NT2/D1 (cell line): ENCODE measurements at regions not wholly inside any gene's neighbourhood (a gene's known extent, or its start where the extent isn't known, plus 50 kb on each side); places are given as distances from the start of the nearest gene placed in this dataset.

Source experiments
- DNase-seq: peaks from one replicate; pipeline ENCODE4 v3.0.0-alpha.2; 2011; ENCODE audit warnings: low read depth, low spot score
- H3K27me3 ChIP-seq: 2 replicates; pipeline ENCODE4 v1.6.0; 2011; ENCODE audit warnings: mild to moderate bottlenecking; ENCODE audit not compliant: insufficient read length, insufficient read depth
- H3K36me3 ChIP-seq: 2 replicates; pipeline ENCODE4 v1.6.1; 2011; ENCODE audit warnings: mild to moderate bottlenecking, low read length, mixed read lengths; ENCODE audit not compliant: insufficient read depth, insufficient read length
- H3K4me1 ChIP-seq: 2 replicates; pipeline ENCODE4 v1.5.1; 2011; ENCODE audit not compliant: insufficient read depth, insufficient read length
- H3K4me3 ChIP-seq: 2 replicates; pipeline ENCODE4 v1.5.1; 2011; ENCODE audit warnings: low read depth; ENCODE audit not compliant: insufficient read length
- H3K9ac ChIP-seq: 2 replicates; pipeline ENCODE4 v1.6.0; 2011; ENCODE audit warnings: low read depth; ENCODE audit not compliant: insufficient read length
- H3K9me3 ChIP-seq: 2 replicates; pipeline ENCODE4 v1.5.1; 2011; ENCODE audit warnings: mild to moderate bottlenecking, low read length; ENCODE audit not compliant: insufficient read depth
- SUZ12 ChIP-seq: IDR thresholded peaks from 2 replicates; pipeline ENCODE4 v1.6.1; 2011; ENCODE audit not compliant: insufficient read length, insufficient read depth; ENCODE audit errors: extremely low read depth
- YY1 ChIP-seq: IDR thresholded peaks from 2 replicates; pipeline ENCODE4 v1.6.1; 2011; ENCODE audit not compliant: insufficient read length, insufficient read depth
- ZNF274 ChIP-seq: IDR thresholded peaks from 2 replicates; pipeline ENCODE4 v1.6.1; 2011; ENCODE audit warnings: mild to moderate bottlenecking, low read depth, low read length

GRCh38 chr1:170366980-170367379, 165.0 kb upstream of the GORAB start:
- Histone ChIP-seq H3K9me3 (no peaks in the 10 kb centered on the region), H3K4me3 (no peak overlapping the region), H3K9ac (no peak overlapping the region), H3K27me3 (no peaks in the 10 kb centered on the region), H3K4me1 (no peaks in the 10 kb centered on the region), H3K36me3 (no peaks in the 10 kb centered on the region)
- no peak for TF ChIP-seq ZNF274
- TF ChIP-seq YY1: no peak
- TF ChIP-seq SUZ12: no peak
- no peak for DNase-seq

- no peak overlapping the region for H3K9ac ChIP-seq
- no peaks in the 10 kb centered on the region for H3K27me3 ChIP-seq
- H3K4me1 ChIP-seq: no peaks in the 10 kb centered on the region
- no peaks in the 10 kb centered on the region for H3K36me3 ChIP-seq
- no peaks in the 10 kb centered on the region for H3K9me3 ChIP-seq
- DNase-seq: no peak
- H3K4me3 ChIP-seq: no peak overlapping the region
- TF ChIP-seq ZNF274 (no peak), SUZ12 (no peak), YY1 (no peak)
Observed at GRCh38 chr1:170367615-170368014, 164.4 kb upstream of the GORAB start.

GRCh38 chr1:170369000-170369399, 163.0 kb upstream of the GORAB start:
- no peak for TF ChIP-seq ZNF274
- no peaks in the 10 kb centered on the region for H3K4me1 ChIP-seq
- H3K36me3 ChIP-seq: no peaks in the 10 kb centered on the region
- no peaks in the 10 kb centered on the region for H3K9me3 ChIP-seq
- no peak for DNase-seq
- no peak overlapping the region for H3K4me3 ChIP-seq
- no peak overlapping the region for H3K9ac ChIP-seq
- no peaks in the 10 kb centered on the region for H3K27me3 ChIP-seq

- Histone ChIP-seq H3K9me3 (no peaks in the 10 kb centered on the region), H3K4me1 (no peaks in the 10 kb centered on the region), H3K9ac (no peak overlapping the region), H3K27me3 (no peaks in the 10 kb centered on the region), H3K36me3 (no peaks in the 10 kb centered on the region), H3K4me3 (no peak overlapping the region)
- DNase-seq: no peak
- no peak for TF ChIP-seq YY1
- no peak for TF ChIP-seq ZNF274
- TF ChIP-seq SUZ12: no peak
Observed at GRCh38 chr1:170369417-170369816, 162.5 kb upstream of the GORAB start.

GRCh38 chr1:170370087-170370486, 161.9 kb upstream of the GORAB start:
- H3K4me1 ChIP-seq: peaks cover 5% of the 10 kb centered on the region
- no peaks in the 10 kb centered on the region for H3K36me3 ChIP-seq
- no peak overlapping the region for H3K9ac ChIP-seq
- no peak for DNase-seq
- H3K9me3 ChIP-seq: no peaks in the 10 kb centered on the region
- no peak overlapping the region for H3K4me3 ChIP-seq
- no peaks in the 10 kb centered on the region for H3K27me3 ChIP-seq
- TF ChIP-seq SUZ12 (no peak), YY1 (no peak), ZNF274 (no peak)

GRCh38 chr1:170375082-170375723, 156.8 kb upstream of the GORAB start:
- H3K4me3 ChIP-seq: no peak overlapping the region
- H3K36me3 ChIP-seq: no peaks in the 10 kb centered on the region
- H3K4me1 ChIP-seq: peaks cover 5% of the 10 kb centered on the region
- H3K27me3 ChIP-seq: no peaks in the 10 kb centered on the region
- DNase-seq: peak; percentile 5
- peak overlapping the region; percentile 12 for H3K9ac ChIP-seq
- TF ChIP-seq SUZ12: no peak
- TF ChIP-seq YY1: no peak
- no peak for TF ChIP-seq ZNF274
- no peaks in the 10 kb centered on the region for H3K9me3 ChIP-seq

- no peak for DNase-seq
- Histone ChIP-seq H3K9me3 (no peaks in the 10 kb centered on the region), H3K36me3 (no peaks in the 10 kb centered on the region), H3K4me3 (no peak overlapping the region), H3K9ac (no peak overlapping the region), H3K4me1 (peaks cover 5% of the 10 kb centered on the region), H3K27me3 (no peaks in the 10 kb centered on the region)
- no peak for TF ChIP-seq ZNF274
- TF ChIP-seq SUZ12: no peak
- no peak for TF ChIP-seq YY1
Observed at GRCh38 chr1:170376801-170377385, 155.1 kb upstream of the GORAB start.

GRCh38 chr1:170377440-170377839, 154.5 kb upstream of the GORAB start:
- no peak for DNase-seq
- Histone ChIP-seq H3K4me3 (no peak overlapping the region), H3K36me3 (no peaks in the 10 kb centered on the region), H3K4me1 (peaks cover 5% of the 10 kb centered on the region), H3K27me3 (no peaks in the 10 kb centered on the region), H3K9me3 (no peaks in the 10 kb centered on the region), H3K9ac (no peak overlapping the region)
- TF ChIP-seq ZNF274: no peak
- TF ChIP-seq YY1: no peak
- no peak for TF ChIP-seq SUZ12
